GM12878 (cell line): ENCODE measurements at regions not wholly inside any gene's neighbourhood (a gene's known extent, or its start where the extent isn't known, plus 50 kb on each side); places are given as distances from the start of the nearest gene placed in this dataset.

ENCODE experiments used
- ATAC-seq: fragments of 200-7000 bp; cut with Tn5 transposase; 3 replicates; pipeline ENCODE4 v1.9.1; 2020; ENCODE audit warnings: mild to moderate bottlenecking, moderate library complexity
- BruUV-seq: library from RNA; stranded (reverse); fragments of 400-500 nt; replicated peaks from 2 replicates; lab custom pipeline; 2021; lab: Mats Ljungman, UMichigan
- CTCF ChIA-PET: fragments of 300-600 bp; sonication (Branson Sonifier 250); formaldehyde crosslinking; extraction: SDS; loops from one replicate; lab custom pipeline; 2021; ENCODE audit warnings: inconsistent platforms; lab: Yijun Ruan, JAX
- POLR2A ChIA-PET: fragments of 350-600 bp; formaldehyde crosslinking; extraction: SDS; loops from one replicate; lab custom pipeline; 2021; ENCODE audit warnings: inconsistent platforms; lab: Charles Lee
- RAD21 ChIA-PET: fragments of 300-600 bp; sonication (Branson Sonifier 250); formaldehyde crosslinking; loops from one replicate; lab custom pipeline; 2023; ENCODE audit warnings: antibody characterized with exemption; ENCODE audit not compliant: unreplicated experiment; lab: Charles Lee
- SMC1A ChIA-PET: fragments of 300-600 bp; sonication (Branson Sonifier 250); formaldehyde crosslinking; loops from one replicate; lab custom pipeline; 2023; ENCODE audit not compliant: unreplicated experiment, uncharacterized antibody; lab: Charles Lee
- DNase-seq: peaks from one replicate; pipeline ENCODE4 v3.0.0-alpha.2; 2011; ENCODE audit warnings: low read depth, low spot score
- FAIRE-seq: peaks from 3 replicates; lab custom pipeline; 2011; peaks lifted over from hg19 to GRCh38; lab: Jason Lieb, UNC
- H2AFZ ChIP-seq: 2 replicates; pipeline ENCODE4 v1.6.0; 2011; ENCODE audit warnings: low read depth, low read length, control low read depth; ENCODE audit not compliant: control insufficient read depth
- H3K27ac ChIP-seq: 2 replicates; pipeline ENCODE4 v1.5.1; 2011; ENCODE audit warnings: control low read depth; ENCODE audit not compliant: control insufficient read depth, insufficient read depth
- H3K27me3 ChIP-seq, 2 experiments: replicated peaks in 1 of 2; 2 replicates each; pipeline versions ENCODE4 v1.6.0 to v1.6.1; 2011; ENCODE audit warnings: low read length in 1 of 2; ENCODE audit not compliant: control insufficient read depth in 2 of 2, insufficient read depth in 2 of 2
- H3K36me3 ChIP-seq, 2 experiments: 2 replicates each; pipeline ENCODE4 v1.5.1; 2011; ENCODE audit warnings: low read length in 1 of 2; ENCODE audit not compliant: control insufficient read depth in 2 of 2, insufficient read depth in 2 of 2
- H3K4me1 ChIP-seq: 2 replicates; pipeline ENCODE4 v1.6.1; 2011; ENCODE audit warnings: mild to moderate bottlenecking, low read length, moderate library complexity, mixed read lengths; ENCODE audit not compliant: control insufficient read depth, insufficient read depth
- H3K4me2 ChIP-seq: 2 replicates; pipeline ENCODE4 v1.6.0; 2011; ENCODE audit warnings: control low read depth; ENCODE audit not compliant: control insufficient read depth, insufficient read depth
- H3K4me3 ChIP-seq: fragments of 200-600 bp; sonication (generic); 2 replicates; pipeline ENCODE4 v1.5.1; 2016
- H3K79me2 ChIP-seq: 2 replicates; pipeline ENCODE4 v1.6.0; 2011; ENCODE audit warnings: low read length; ENCODE audit not compliant: control insufficient read depth, insufficient read depth
- H3K9ac ChIP-seq: 2 replicates; pipeline ENCODE4 v1.8.0; 2011; ENCODE audit warnings: low read length, control low read depth, mixed read lengths; ENCODE audit not compliant: control insufficient read depth, insufficient read depth
- H3K9me3 ChIP-seq: replicated peaks from 3 replicates; pipeline ENCODE4 v1.5.1; 2011; ENCODE audit warnings: mild to moderate bottlenecking, low read length; ENCODE audit not compliant: control insufficient read depth, insufficient read depth
- H4K20me1 ChIP-seq: 2 replicates; pipeline ENCODE4 v1.6.0; 2011; ENCODE audit not compliant: control insufficient read depth, insufficient read depth
- CHD1 ChIP-seq: IDR thresholded peaks from 2 replicates; pipeline ENCODE4 v1.6.1; 2012; ENCODE audit warnings: low read depth, low read length, improper control_type of control experiment
- GABPA ChIP-seq: IDR thresholded peaks from 2 replicates; pipeline ENCODE4 v1.6.1; 2014; ENCODE audit warnings: antibody characterized with exemption, low read depth, mild to moderate bottlenecking, inconsistent platforms
- HDAC2 ChIP-seq: fragments of 200-600 bp; sonication (generic); IDR thresholded peaks from 2 replicates; pipeline ENCODE4 v1.6.1; 2017
- IRF4 ChIP-seq: IDR thresholded peaks from 2 replicates; pipeline ENCODE4 v1.6.1; 2011; ENCODE audit warnings: low read depth, low read length
- KDM1A ChIP-seq: fragments of 200-600 bp; sonication (generic); IDR thresholded peaks from 2 replicates; pipeline ENCODE4 v1.6.1; 2016; ENCODE audit warnings: borderline replicate concordance
- MXI1 ChIP-seq: fragments of 150-350 bp; IDR thresholded peaks from 2 replicates; pipeline ENCODE4 v1.6.1; 2011; ENCODE audit warnings: low read depth, mild to moderate bottlenecking, inconsistent platforms, low read length, improper control_type of control experiment
- NFYA ChIP-seq: IDR thresholded peaks from 2 replicates; pipeline ENCODE4 v1.6.1; 2011; ENCODE audit warnings: low read depth, mild to moderate bottlenecking, low read length, improper control_type of control experiment, borderline replicate concordance
- SIN3A ChIP-seq: IDR thresholded peaks from 2 replicates; pipeline ENCODE4 v1.6.1; 2012; ENCODE audit warnings: low read depth, low read length, improper control_type of control experiment
- YY1 ChIP-seq: IDR thresholded peaks from 2 replicates; pipeline ENCODE4 v1.6.1; 2011; ENCODE audit warnings: low read depth, mild to moderate bottlenecking, low read length
- ZNF274 ChIP-seq: IDR thresholded peaks from one replicate; pipeline ENCODE4 v1.8.0; 2011; ENCODE audit not compliant: insufficient read length, insufficient read depth
- ZSCAN29 ChIP-seq: fragments of 450-650 bp; IDR thresholded peaks from 2 replicates; pipeline ENCODE4 v1.6.1; 2017; ENCODE audit warnings: mild to moderate bottlenecking, moderate library complexity
- WGBS: methylation state at CpG from one replicate; pipeline ENCODE4 v1.1.6; 2016; ENCODE audit warnings: low lambda C conversion rate; ENCODE audit not compliant: insufficient replicate concordance, insufficient coverage; ENCODE audit errors: missing lambda C conversion rate; 5-methylcytosine and 5-hydroxymethylcytosine counted together
- in situ Hi-C: fragments of 300-500 bp; cut with MboI; formaldehyde crosslinking; loops from 9 replicates; pipeline ENCODE4 v1.14.3; 2018; ENCODE audit warnings: mixed read lengths
- intact Hi-C: fragments of 100-400 bp; cut with micrococcal nuclease; formaldehyde crosslinking; loops from one replicate; pipeline ENCODE4 v1.14.2; 2022; ENCODE audit not compliant: unreplicated experiment
- TF ChIP-seq, protein P1 (sequence below): IDR thresholded peaks from 2 replicates; pipeline ENCODE4 v1.6.1; 2011; ENCODE audit warnings: low read depth, mild to moderate bottlenecking, low read length, moderate library complexity, borderline replicate concordance; ENCODE audit errors: extremely low read depth

DNA sequence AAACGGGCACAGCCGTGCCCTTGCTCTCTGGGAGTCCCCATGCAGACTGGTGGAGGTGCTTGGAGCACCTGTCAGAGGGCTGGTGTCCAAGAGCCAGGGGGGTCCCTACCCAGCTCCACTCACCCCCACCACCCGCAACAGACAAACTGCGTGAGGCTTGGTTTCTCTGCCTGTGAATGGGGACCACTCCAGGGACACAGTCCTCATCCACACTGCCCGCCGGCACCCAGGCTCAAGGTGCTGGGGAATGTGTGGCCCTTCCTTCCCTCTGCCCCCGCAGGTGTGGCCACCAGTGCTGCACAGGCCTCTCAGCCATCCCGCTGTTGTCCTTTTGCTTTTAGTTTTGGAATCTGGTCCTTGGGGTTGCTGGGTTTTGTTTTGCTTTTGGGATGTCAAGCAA is 136.5 kb upstream of the ZNF236 start:
- TF ChIP-seq, protein P1, sequence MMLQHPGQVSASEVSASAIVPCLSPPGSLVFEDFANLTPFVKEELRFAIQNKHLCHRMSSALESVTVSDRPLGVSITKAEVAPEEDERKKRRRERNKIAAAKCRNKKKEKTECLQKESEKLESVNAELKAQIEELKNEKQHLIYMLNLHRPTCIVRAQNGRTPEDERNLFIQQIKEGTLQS, result no peak
- TF ChIP-seq IRF4 (no peak), CHD1 (no peak), SIN3A (no peak), GABPA (no peak), ZSCAN29 (no peak)
- TF ChIP-seq, all 136 proteins: peak for 0
- H3K27ac ChIP-seq, result no peak overlapping the region
- no peaks in the 10 kb centered on the region for H3K79me2 ChIP-seq
- H3K9ac ChIP-seq, result no peak overlapping the region
- H2AFZ ChIP-seq, result no peak overlapping the region
- ATAC-seq (no peak), DNase-seq (no peak), FAIRE-seq (no peak)
- intact Hi-C loops (loop anchor here (1.0 kb wide), 1 partner anchor 287 kb away; no protein-coding TSS in a partner anchor), in situ Hi-C loops (no loop called here)
- no peak overlapping the region for H3K4me3 ChIP-seq
- 94% methylated on average over 6 of the region's 8 CpGs for WGBS
- RAD21 ChIA-PET, result interaction anchor here (0.8 kb wide), 1 partner anchor 287 kb away, joined by 3 read pairs; no protein-coding TSS in a partner anchor
- no peaks in the 10 kb centered on the region for H3K9me3 ChIP-seq
- POLR2A ChIA-PET, result no interaction called here
- no peaks in the 10 kb centered on the region for H3K36me3 ChIP-seq
- CTCF ChIA-PET, result interaction anchor here (0.7 kb wide), 1 partner anchor 285 kb away, joined by 4 read pairs; no protein-coding TSS in a partner anchor
- no peaks in the 10 kb centered on the region for H4K20me1 ChIP-seq
- no peak overlapping the region for H3K4me2 ChIP-seq
- H3K4me1 ChIP-seq, result no peaks in the 10 kb centered on the region
- SMC1A ChIA-PET, result no interaction called here
- no TSS peak for BruUV-seq
- H3K27me3 ChIP-seq, result no peaks in the 10 kb centered on the region; a peak in 1 of 4 replicates

DNA sequence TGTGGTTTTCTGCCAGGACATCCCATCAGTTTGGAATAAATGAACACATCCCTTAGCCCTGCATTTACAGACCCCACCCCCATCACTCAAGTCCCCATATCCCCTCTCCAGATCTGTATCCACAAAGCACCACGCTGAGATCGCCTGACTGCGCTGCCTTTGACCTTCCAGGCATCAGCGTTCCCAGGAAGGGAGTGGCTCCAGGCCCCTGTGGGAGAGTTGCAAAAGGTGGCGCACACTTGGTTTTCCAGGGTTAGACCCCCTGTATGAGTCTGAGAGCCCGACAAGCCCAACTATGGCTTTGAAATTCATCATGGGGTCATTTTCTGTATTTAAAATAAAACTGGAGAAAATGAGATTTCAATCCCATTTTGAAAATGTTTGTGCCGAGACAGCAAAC is 137.0 kb upstream of the ZNF236 start:
- no peak overlapping the region for H2AFZ ChIP-seq
- H3K27me3 ChIP-seq, result no peaks in the 10 kb centered on the region; a peak in 1 of 4 replicates
- no peaks in the 10 kb centered on the region for H4K20me1 ChIP-seq
- no TSS peak for BruUV-seq
- no peaks in the 10 kb centered on the region for H3K79me2 ChIP-seq
- H3K4me1 ChIP-seq, result no peaks in the 10 kb centered on the region
- no peak overlapping the region for H3K4me2 ChIP-seq
- H3K9me3 ChIP-seq, result no peaks in the 10 kb centered on the region
- ChIA-PET CTCF (interaction anchor here (0.7 kb wide), 1 partner anchor 285 kb away, joined by 4 read pairs; no protein-coding TSS in a partner anchor), POLR2A (no interaction called here), SMC1A (no interaction called here), RAD21 (interaction anchor here (0.8 kb wide), 1 partner anchor 287 kb away, joined by 3 read pairs; no protein-coding TSS in a partner anchor)
- FAIRE-seq (no peak), ATAC-seq (no peak)
- no peak overlapping the region for H3K9ac ChIP-seq
- H3K4me3 ChIP-seq, result no peak overlapping the region
- intact Hi-C loops, result no loop called here
- TF ChIP-seq NFYA, result no peak
- no peak for TF ChIP-seq KDM1A
- TF ChIP-seq ZNF274, result no peak
- TF ChIP-seq HDAC2, result no peak
- no peak for TF ChIP-seq YY1
- TF ChIP-seq MXI1, result no peak
- TF ChIP-seq, all 136 proteins: peak for 0
- in situ Hi-C loops, result no loop called here
- no peaks in the 10 kb centered on the region for H3K36me3 ChIP-seq
- WGBS, result 65% methylated on average over 7 of the region's 7 CpGs
- H3K27ac ChIP-seq, result no peak overlapping the region
- DNase-seq, result no peak
